KMS-11 (cell line): ENCODE measurements at regions not wholly inside any gene's neighbourhood (a gene's known extent, or its start where the extent isn't known, plus 50 kb on each side); places are given as distances from the start of the nearest gene placed in this dataset.

Experiments
- H2AFZ ChIP-seq: fragments of 200-600 bp; sonication (generic); 2 replicates; pipeline ENCODE4 v1.6.1; 2016; ENCODE audit warnings: antibody characterized with exemption, mixed run types, low read depth
- H3K27ac ChIP-seq: fragments of 200-600 bp; sonication (generic); 2 replicates; pipeline ENCODE4 v1.6.1; 2016; ENCODE audit warnings: mild to moderate bottlenecking, mixed run types
- H3K27me3 ChIP-seq: fragments of 200-600 bp; sonication (generic); 2 replicates; pipeline ENCODE4 v1.6.1; 2017; ENCODE audit warnings: mild to moderate bottlenecking, low read depth, mixed run types, moderate library complexity; ENCODE audit not compliant: insufficient read depth
- H3K36me3 ChIP-seq: fragments of 200-600 bp; sonication (generic); 2 replicates; pipeline ENCODE4 v1.6.1; 2017; ENCODE audit warnings: mild to moderate bottlenecking, mixed run types; ENCODE audit not compliant: insufficient read depth
- H3K4me1 ChIP-seq: fragments of 200-600 bp; sonication (generic); 2 replicates; pipeline ENCODE4 v1.6.1; 2016; ENCODE audit warnings: mild to moderate bottlenecking, low read depth, mixed run types; ENCODE audit not compliant: poor library complexity, severe bottlenecking
- H3K4me2 ChIP-seq: fragments of 200-600 bp; sonication (generic); 2 replicates; pipeline ENCODE4 v1.7.0; 2016; ENCODE audit warnings: mild to moderate bottlenecking, mixed run types
- H3K4me3 ChIP-seq: fragments of 200-600 bp; sonication (generic); IDR thresholded peaks from 2 replicates; pipeline ENCODE4 v1.6.1; 2017; ENCODE audit warnings: low read depth, low read length, mixed read lengths; ENCODE audit not compliant: insufficient read depth
- H3K79me2 ChIP-seq: fragments of 200-600 bp; sonication (generic); 2 replicates; pipeline ENCODE4 v1.6.1; 2016; ENCODE audit warnings: low read depth, mixed run types; ENCODE audit not compliant: insufficient read depth
- H3K9ac ChIP-seq: fragments of 200-600 bp; sonication (generic); 2 replicates; pipeline ENCODE4 v1.6.1; 2016; ENCODE audit warnings: mild to moderate bottlenecking, mixed run types
- H4K20me1 ChIP-seq: fragments of 200-600 bp; sonication (generic); 2 replicates; pipeline ENCODE4 v1.6.1; 2016; ENCODE audit warnings: mild to moderate bottlenecking, mixed run types; ENCODE audit not compliant: insufficient read depth
- CTCF ChIP-seq: fragments of 200-600 bp; sonication (generic); conservative IDR thresholded peaks from 2 replicates; pipeline ENCODE4 v1.6.1; 2017; ENCODE audit warnings: low read depth, mild to moderate bottlenecking, antibody characterized with exemption, low read length, moderate library complexity, mixed read lengths

- Histone ChIP-seq H3K4me1 (no peaks in the 10 kb centered on the region), H3K36me3 (no peaks in the 10 kb centered on the region), H3K4me2 (no peak overlapping the region), H3K27ac (no peak overlapping the region), H3K4me3 (no peak overlapping the region), H4K20me1 (no peaks in the 10 kb centered on the region), H3K27me3 (no peaks in the 10 kb centered on the region), H3K79me2 (no peaks in the 10 kb centered on the region), H3K9ac (no peak overlapping the region), H2AFZ (no peak overlapping the region)
- no peak for TF ChIP-seq CTCF
Observed at GRCh38 chr9:22693156-22693555, 246.5 kb downstream of the DMRTA1 start.

- no peak overlapping the region for H3K4me2 ChIP-seq
- no peak overlapping the region for H3K27ac ChIP-seq
- no peak overlapping the region for H2AFZ ChIP-seq
- no peak overlapping the region for H3K9ac ChIP-seq
- H3K79me2 ChIP-seq, result no peaks in the 10 kb centered on the region
- no peaks in the 10 kb centered on the region for H4K20me1 ChIP-seq
- H3K27me3 ChIP-seq, result no peaks in the 10 kb centered on the region
- no peaks in the 10 kb centered on the region for H3K4me1 ChIP-seq
- H3K36me3 ChIP-seq, result no peaks in the 10 kb centered on the region
- no peak overlapping the region for H3K4me3 ChIP-seq
- no peak for TF ChIP-seq CTCF
Observed at GRCh38 chr9:22700171-22700570, 253.5 kb downstream of the DMRTA1 start.

- no peak; the same call in 1 of the 2 replicates for TF ChIP-seq CTCF
Observed at GRCh38 chr9:22718653-22719052, 272.0 kb downstream of the DMRTA1 start.

GRCh38 chr9:22722492-22722891 lies 275.9 kb downstream of the DMRTA1 start:
- no peak for TF ChIP-seq CTCF
- H3K36me3 ChIP-seq, result no peaks in the 10 kb centered on the region
- no peaks in the 10 kb centered on the region for H3K4me1 ChIP-seq
- H3K27ac ChIP-seq, result no peak overlapping the region
- H2AFZ ChIP-seq, result no peak overlapping the region
- no peaks in the 10 kb centered on the region for H3K79me2 ChIP-seq
- H3K27me3 ChIP-seq, result no peaks in the 10 kb centered on the region
- H4K20me1 ChIP-seq, result no peaks in the 10 kb centered on the region
- no peak overlapping the region for H3K9ac ChIP-seq
- no peak overlapping the region for H3K4me2 ChIP-seq
- H3K4me3 ChIP-seq, result no peak overlapping the region

More at GRCh38 chr9:22718653-22719052, 272.0 kb downstream of the DMRTA1 start:
- Histone ChIP-seq H3K79me2 (no peaks in the 10 kb centered on the region), H3K4me2 (no peak overlapping the region), H3K9ac (no peak overlapping the region), H3K36me3 (no peaks in the 10 kb centered on the region), H3K4me3 (no peak overlapping the region), H4K20me1 (no peaks in the 10 kb centered on the region), H2AFZ (no peak overlapping the region), H3K27ac (no peak overlapping the region), H3K4me1 (no peaks in the 10 kb centered on the region), H3K27me3 (no peaks in the 10 kb centered on the region)
